Dedifferentiated amniotic fluid mesenchymal stem cell (primary cell): ENCODE measurements at regions not wholly inside any gene's neighbourhood (a gene's known extent, or its start where the extent isn't known, plus 50 kb on each side); places are given as distances from the start of the nearest gene placed in this dataset.
"Not testable (repeated sequence)": the region's sequence is repeated elsewhere in the genome, so short reads cannot be mapped to it uniquely, and the experiment has no call there.

Source experiments
- DNase-seq: peaks from one replicate; pipeline ENCODE4 v3.0.0-alpha.2; 2016; ENCODE audit errors: extremely low spot score

GRCh38 chr1:47661040-47661439, 223.2 kb downstream of the FOXD2 start:
- DNase-seq: no peak

GRCh38 chr1:47662068-47662467, 224.2 kb downstream of the FOXD2 start:
- DNase-seq: no peak

- no peak for DNase-seq
Observed at GRCh38 chr1:47663286-47663685, 225.4 kb downstream of the FOXD2 start.

- no peak for DNase-seq
Observed at GRCh38 chr1:47664356-47664755, 226.5 kb downstream of the FOXD2 start.

GRCh38 chr1:47664896-47665295, 227.1 kb downstream of the FOXD2 start:
- DNase-seq: not testable (repeated sequence)

- DNase-seq: no peak
Observed at GRCh38 chr1:47669081-47669585, 231.3 kb downstream of the FOXD2 start.

GRCh38 chr1:47672622-47673021, 234.8 kb downstream of the FOXD2 start:
- DNase-seq: no peak

- no peak for DNase-seq
Observed at GRCh38 chr1:47674189-47674588, 236.3 kb downstream of the FOXD2 start.

GRCh38 chr1:47675047-47675675, 237.3 kb downstream of the FOXD2 start:
- no peak for DNase-seq

- no peak for DNase-seq
Observed at GRCh38 chr1:47675721-47676120, 237.9 kb downstream of the FOXD2 start.

GRCh38 chr1:47676311-47677054, 238.6 kb downstream of the FOXD2 start:
- DNase-seq: no peak

GRCh38 chr1:47677241-47677940, 239.5 kb downstream of the FOXD2 start:
- no peak for DNase-seq

GRCh38 chr1:47678464-47678980, 240.7 kb downstream of the FOXD2 start:
- DNase-seq: no peak

GRCh38 chr1:47679301-47679791, 241.5 kb downstream of the FOXD2 start:
- DNase-seq: no peak

- no peak for DNase-seq
Observed at GRCh38 chr1:47679826-47680225, 242.0 kb downstream of the FOXD2 start.

GRCh38 chr1:47680815-47681475, 243.1 kb downstream of the FOXD2 start:
- DNase-seq: no peak

- no peak for DNase-seq
Observed at GRCh38 chr1:47681735-47682134, 243.9 kb downstream of the FOXD2 start.

GRCh38 chr1:47682198-47682597, 244.4 kb downstream of the FOXD2 start:
- DNase-seq: no peak

GRCh38 chr1:47682786-47683350, 245.0 kb downstream of the FOXD2 start:
- DNase-seq: no peak

GRCh38 chr1:47683401-47683800, 245.6 kb downstream of the FOXD2 start:
- no peak for DNase-seq

GRCh38 chr1:47684518-47684917, 246.7 kb downstream of the FOXD2 start:
- DNase-seq: no peak
